ENCODE measurements at regions not wholly inside any gene's neighbourhood (a gene's known extent, or its start where the extent isn't known, plus 50 kb on each side); places are given as distances from the start of the nearest gene placed in this dataset.

DNA sequence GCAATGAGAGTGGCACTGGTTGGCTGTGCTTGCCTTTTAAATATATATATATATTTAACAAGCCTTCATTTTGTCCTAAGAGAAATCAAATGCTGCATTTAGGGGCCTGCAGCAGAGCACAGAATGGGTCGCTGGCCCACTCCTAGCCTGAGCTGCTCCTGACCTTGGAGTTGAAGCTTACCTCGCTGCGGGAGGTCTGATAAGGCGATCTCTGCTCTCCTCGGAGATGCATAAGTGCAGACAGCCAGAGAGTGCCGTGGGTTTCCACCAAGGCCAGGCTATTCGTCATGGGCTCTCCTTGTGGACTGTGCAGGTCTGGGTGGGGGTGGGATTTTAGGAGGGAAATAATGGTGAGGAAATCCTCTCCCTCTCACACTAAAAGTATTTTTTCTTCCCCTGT lies 99.5 kb upstream of the IKZF1 start:
- TF ChIP-seq, protein P1, sequence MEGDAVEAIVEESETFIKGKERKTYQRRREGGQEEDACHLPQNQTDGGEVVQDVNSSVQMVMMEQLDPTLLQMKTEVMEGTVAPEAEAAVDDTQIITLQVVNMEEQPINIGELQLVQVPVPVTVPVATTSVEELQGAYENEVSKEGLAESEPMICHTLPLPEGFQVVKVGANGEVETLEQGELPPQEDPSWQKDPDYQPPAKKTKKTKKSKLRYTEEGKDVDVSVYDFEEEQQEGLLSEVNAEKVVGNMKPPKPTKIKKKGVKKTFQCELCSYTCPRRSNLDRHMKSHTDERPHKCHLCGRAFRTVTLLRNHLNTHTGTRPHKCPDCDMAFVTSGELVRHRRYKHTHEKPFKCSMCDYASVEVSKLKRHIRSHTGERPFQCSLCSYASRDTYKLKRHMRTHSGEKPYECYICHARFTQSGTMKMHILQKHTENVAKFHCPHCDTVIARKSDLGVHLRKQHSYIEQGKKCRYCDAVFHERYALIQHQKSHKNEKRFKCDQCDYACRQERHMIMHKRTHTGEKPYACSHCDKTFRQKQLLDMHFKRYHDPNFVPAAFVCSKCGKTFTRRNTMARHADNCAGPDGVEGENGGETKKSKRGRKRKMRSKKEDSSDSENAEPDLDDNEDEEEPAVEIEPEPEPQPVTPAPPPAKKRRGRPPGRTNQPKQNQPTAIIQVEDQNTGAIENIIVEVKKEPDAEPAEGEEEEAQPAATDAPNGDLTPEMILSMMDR (conservative IDR thresholded peaks at IDR 0.05; ENCODE audit: low read depth, low read length), result no peak
- no peak for DNase-seq (ENCODE audit: low read depth)
- no peak overlapping the region for H3K4me3 ChIP-seq (ENCODE audit: low read length)

DNA sequence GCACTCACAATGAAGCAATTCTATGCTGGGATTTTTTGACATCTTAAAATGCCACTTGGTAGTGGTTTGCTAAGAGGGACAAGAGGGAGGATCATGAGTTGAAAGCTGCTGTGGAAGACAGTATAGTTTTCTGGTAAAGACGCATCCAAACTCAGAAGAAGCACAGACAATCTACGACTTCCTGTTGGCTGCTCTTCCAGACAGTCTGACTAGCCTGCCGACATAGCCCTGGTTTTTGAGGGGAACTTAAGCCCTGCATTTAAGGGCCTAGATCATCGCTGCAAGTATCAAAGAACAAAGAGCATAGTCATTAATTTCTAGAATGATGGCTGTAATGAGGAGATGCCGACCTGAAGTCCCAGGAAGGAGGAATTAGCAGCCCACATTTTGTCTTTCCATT lies 99.9 kb upstream of the IKZF1 start:
- no peak overlapping the region for H3K4me3 ChIP-seq (ENCODE audit: low read length)
- TF ChIP-seq, protein P1 (conservative IDR thresholded peaks at IDR 0.05; ENCODE audit: low read depth, low read length), result no peak
- DNase-seq (ENCODE audit: low read depth), result no peak

DNA sequence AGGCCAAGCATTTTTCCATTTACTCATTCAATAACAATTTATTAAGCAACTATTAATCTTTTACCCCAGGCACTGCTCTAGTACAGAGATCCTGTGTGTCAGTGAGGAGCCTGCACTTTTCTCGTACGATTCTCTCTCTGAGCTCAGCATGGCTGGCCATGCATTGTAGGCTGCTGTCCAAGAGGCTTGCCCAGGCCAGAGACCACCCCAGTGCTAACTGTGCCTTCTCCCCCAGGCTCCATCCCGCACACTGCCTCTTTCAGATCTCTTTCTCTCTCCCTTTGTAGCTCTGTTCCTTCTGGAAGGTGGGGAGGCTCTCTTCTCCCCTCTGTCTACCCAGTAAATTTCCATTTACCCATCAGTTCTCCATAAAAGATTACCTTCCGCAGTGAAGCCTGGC lies 101.0 kb upstream of the IKZF1 start:
- DNase-seq (ENCODE audit: low read depth), result no peak
- TF ChIP-seq, protein P1 (conservative IDR thresholded peaks at IDR 0.05; ENCODE audit: low read depth, low read length), result no peak
- no peak overlapping the region for H3K4me3 ChIP-seq (ENCODE audit: low read length)

DNA sequence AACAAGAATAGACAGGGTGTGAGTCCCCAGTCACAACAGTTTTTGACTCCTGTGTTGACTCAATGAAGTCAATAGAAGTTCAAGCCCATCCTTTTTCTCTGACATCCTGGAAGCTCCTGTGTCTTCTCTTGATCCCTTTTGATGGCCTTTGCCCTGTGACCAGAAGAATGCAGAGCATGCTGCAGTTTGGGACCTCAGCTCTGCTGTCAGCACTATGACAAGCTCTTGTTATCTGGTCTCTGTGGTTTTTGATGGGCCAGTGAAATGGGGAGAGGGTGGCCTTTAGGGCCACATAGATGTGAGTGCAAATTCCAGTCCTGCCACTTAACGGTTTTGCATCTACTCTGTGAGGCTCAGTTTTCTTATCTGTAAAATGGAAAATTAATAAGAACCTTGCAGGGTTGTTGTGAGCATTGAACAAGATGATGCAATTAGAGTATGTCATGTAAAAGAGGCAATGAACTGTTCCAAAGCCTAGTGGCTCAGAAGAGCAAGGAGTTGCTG lies 102.4 kb upstream of the IKZF1 start:
- no peak overlapping the region for H3K4me3 ChIP-seq (ENCODE audit: low read length)
- DNase-seq (ENCODE audit: low read depth), result no peak
- TF ChIP-seq, protein P1 (conservative IDR thresholded peaks at IDR 0.05; ENCODE audit: low read depth, low read length), result no peak

DNA sequence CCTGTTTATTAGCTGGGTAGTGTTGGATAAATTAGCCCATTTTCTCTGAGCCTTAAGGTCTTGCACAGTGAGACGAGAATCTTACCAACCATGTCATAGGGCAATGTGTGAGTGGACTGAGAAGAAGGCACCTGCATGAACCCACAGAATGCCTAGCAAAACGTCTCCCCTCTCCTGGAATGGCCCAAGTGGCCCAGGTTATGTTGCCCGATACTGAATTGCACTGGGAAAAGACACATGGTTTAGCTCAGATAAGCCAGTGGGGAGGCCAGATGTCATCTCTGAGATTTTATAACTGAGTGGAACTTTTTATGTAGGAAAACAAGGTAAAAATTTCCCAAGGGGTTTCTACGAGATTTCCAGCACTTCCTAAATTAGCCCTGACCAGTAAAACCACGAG lies 104.7 kb upstream of the IKZF1 start:
- TF ChIP-seq, protein P1 (conservative IDR thresholded peaks at IDR 0.05; ENCODE audit: low read depth, low read length), result no peak

DNA sequence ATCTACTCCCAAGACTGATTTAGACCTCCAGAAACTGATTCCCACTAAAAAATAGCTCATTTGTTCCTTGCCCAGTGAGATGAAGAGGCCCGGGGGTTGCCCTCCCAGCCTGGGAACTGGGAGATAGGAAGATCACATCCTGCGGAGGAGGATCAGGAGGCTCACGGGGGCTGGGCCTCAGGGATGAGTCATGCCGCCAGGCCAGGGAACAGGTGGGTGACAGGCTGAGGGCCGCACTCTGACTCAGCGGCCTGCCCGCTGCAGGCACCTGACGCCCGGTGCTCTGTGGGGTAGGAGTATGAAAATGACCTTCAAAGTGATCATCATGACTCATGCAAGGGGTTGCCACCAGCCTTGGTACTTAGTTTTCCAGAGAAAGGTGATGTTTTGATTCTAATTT lies 104.5 kb upstream of the ZPBP start:
- DNase-seq (ENCODE audit: low read depth), result no peak
- no peak overlapping the region for H3K4me3 ChIP-seq (ENCODE audit: low read length)
- TF ChIP-seq, protein P1 (conservative IDR thresholded peaks at IDR 0.05; ENCODE audit: low read depth, low read length), result no peak

More for the DNA sequence above, 104.7 kb upstream of the IKZF1 start:
- DNase-seq (ENCODE audit: low read depth), result no peak
- H3K4me3 ChIP-seq (ENCODE audit: low read length), result no peak overlapping the region

DNA sequence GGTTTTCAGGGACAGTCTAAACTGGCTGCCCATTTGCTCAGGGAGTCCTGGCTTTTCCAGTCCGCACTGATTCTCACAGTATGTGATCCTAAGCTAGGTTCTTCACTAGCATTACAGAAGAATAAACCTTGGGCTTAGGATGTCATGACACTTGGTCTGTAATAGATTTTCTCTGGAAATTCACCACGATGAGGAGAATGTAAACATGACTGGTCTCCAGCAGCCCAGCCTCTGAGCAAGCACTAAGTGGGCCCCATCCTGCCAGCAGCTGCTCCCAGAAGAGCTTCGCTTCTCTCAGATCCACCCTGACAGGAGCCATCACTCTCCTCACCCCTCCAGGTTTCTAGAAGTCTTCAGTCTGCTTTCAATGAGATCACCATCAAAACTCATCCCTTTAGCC lies 103.7 kb upstream of the ZPBP start:
- no peak overlapping the region for H3K4me3 ChIP-seq (ENCODE audit: low read length)
- DNase-seq (ENCODE audit: low read depth), result no peak
- TF ChIP-seq, protein P1 (conservative IDR thresholded peaks at IDR 0.05; ENCODE audit: low read depth, low read length), result no peak
